ENCODE measurements at regions not wholly inside any gene's neighbourhood (a gene's known extent, or its start where the extent isn't known, plus 50 kb on each side); places are given as distances from the start of the nearest gene placed in this dataset.

DNA sequence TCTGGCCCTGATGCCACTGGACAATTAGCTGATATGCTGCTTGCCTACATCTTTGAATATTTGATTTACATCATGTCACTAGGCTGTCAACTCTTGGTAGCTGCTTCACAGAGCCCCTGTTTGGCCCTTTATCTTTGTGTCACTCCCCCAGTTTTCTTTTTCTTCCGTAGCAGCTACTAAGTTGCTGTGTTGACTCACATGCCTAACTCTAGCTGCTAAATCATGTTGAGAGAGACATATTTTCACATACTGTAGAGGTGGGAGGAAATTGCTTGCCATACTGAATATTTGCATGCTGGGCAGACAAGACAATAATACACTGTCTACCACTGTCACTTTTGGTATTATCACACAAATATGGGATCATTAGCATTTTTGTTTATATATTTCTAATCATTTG, 147.1 kb upstream of the NOVA1 start:
- TF ChIP-seq, protein P1, sequence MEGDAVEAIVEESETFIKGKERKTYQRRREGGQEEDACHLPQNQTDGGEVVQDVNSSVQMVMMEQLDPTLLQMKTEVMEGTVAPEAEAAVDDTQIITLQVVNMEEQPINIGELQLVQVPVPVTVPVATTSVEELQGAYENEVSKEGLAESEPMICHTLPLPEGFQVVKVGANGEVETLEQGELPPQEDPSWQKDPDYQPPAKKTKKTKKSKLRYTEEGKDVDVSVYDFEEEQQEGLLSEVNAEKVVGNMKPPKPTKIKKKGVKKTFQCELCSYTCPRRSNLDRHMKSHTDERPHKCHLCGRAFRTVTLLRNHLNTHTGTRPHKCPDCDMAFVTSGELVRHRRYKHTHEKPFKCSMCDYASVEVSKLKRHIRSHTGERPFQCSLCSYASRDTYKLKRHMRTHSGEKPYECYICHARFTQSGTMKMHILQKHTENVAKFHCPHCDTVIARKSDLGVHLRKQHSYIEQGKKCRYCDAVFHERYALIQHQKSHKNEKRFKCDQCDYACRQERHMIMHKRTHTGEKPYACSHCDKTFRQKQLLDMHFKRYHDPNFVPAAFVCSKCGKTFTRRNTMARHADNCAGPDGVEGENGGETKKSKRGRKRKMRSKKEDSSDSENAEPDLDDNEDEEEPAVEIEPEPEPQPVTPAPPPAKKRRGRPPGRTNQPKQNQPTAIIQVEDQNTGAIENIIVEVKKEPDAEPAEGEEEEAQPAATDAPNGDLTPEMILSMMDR (IDR thresholded peaks at IDR 0.05; ENCODE audit: low read depth, low read length), result no peak
- H3K36me3 ChIP-seq, result no peaks in the 10 kb centered on the region
- H3K4me3 ChIP-seq (ENCODE audit: low read depth, low read length), result no peak overlapping the region
- DNase-seq, result no peak
- no peaks in the 10 kb centered on the region for H3K9me3 ChIP-seq
- no peaks in the 10 kb centered on the region for H3K4me1 ChIP-seq
- H3K27me3 ChIP-seq, result no peaks in the 10 kb centered on the region

DNA sequence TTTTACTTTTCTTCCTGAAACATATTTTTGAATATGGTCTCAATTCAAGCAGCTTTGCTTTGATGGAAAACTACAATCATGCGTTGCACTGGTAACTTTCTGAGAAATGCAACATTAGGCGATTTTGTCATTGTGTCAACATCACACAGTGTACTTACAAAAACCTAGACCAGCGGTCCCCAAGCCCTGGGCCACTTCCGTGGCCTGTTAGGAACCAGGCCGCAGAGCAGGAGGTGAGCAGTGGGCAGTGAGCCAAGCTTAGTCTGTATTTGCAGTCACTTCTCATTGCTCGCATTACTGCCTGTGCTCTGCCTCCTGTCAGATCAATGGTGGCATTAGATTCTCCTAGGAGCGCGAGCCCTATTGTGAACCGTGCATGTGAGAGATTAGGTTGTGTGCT, 163.7 kb upstream of the NOVA1 start:
- Histone ChIP-seq H3K9me3 (no peaks in the 10 kb centered on the region), H3K4me1 (no peaks in the 10 kb centered on the region), H3K27me3 (no peaks in the 10 kb centered on the region), H3K4me3 (ENCODE audit: low read depth, low read length) (no peak overlapping the region), H3K36me3 (no peaks in the 10 kb centered on the region)
- TF ChIP-seq, protein P1 (IDR thresholded peaks at IDR 0.05; ENCODE audit: low read depth, low read length), result no peak
- no peak for DNase-seq

DNA sequence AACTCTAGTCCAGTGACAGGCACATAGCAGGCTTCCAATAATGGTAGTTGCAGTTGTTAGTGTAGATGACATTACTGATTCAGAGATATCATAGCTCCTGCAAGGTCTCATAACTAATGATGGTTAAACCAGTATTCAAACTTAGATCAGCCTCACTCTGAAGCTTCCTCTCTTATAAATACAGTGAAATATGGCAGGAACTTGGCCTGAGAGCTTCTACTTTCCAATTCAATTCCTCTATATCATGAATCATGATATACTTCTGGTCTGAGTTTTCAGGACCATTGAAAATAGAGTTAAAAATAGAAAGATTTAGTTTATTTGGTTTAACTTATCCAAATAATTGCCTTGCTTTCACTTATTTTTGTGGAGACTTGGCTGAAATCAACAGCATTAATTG, 167.5 kb upstream of the NOVA1 start:
- TF ChIP-seq, protein P1 (IDR thresholded peaks at IDR 0.05; ENCODE audit: low read depth, low read length), result no peak
- DNase-seq, result no peak
- H3K27me3 ChIP-seq, result no peaks in the 10 kb centered on the region
- H3K36me3 ChIP-seq, result no peaks in the 10 kb centered on the region
- H3K4me3 ChIP-seq (ENCODE audit: low read depth, low read length), result no peak overlapping the region
- no peaks in the 10 kb centered on the region for H3K9me3 ChIP-seq
- H3K4me1 ChIP-seq, result no peaks in the 10 kb centered on the region

DNA sequence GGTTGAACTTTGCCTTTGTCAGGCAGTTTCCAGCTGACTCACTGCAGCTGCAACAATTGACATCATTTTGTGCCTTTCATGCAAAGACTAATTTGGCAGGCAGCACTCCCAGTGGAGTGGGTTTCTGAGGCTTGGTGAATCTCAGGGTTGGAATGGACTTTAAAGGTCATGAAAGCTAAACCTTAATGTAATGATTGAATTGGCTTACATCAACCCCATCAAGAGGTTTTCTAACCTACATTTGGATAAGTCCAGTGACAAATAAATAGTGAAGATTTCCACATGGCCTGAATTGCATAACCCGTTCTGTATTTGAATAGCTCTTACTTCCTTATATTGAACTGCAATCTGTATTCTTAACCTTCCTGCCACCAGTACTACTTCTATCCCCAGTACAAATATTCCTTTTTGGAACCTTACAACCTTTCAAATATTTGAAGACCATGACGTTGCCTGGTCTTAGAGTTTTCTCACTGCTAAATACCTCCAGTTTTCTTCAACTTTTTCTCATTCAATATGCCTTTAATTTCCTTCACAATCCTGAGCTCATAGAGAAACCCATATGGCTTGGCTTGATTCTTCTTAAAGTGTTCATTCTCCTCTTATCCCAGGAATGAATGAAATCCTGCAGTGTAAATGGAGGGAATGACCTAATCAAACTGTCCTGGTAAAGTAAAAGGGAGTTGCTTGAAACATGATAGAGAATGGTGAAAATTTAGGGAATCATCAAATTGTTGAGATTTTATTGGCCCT, 168.1 kb upstream of the NOVA1 start:
- Histone ChIP-seq H3K9me3 (no peaks in the 10 kb centered on the region), H3K27me3 (no peaks in the 10 kb centered on the region), H3K4me3 (ENCODE audit: low read depth, low read length) (no peak overlapping the region), H3K36me3 (no peaks in the 10 kb centered on the region), H3K4me1 (no peaks in the 10 kb centered on the region)
- no peak for DNase-seq
- TF ChIP-seq, protein P1 (IDR thresholded peaks at IDR 0.05; ENCODE audit: low read depth, low read length), result no peak

DNA sequence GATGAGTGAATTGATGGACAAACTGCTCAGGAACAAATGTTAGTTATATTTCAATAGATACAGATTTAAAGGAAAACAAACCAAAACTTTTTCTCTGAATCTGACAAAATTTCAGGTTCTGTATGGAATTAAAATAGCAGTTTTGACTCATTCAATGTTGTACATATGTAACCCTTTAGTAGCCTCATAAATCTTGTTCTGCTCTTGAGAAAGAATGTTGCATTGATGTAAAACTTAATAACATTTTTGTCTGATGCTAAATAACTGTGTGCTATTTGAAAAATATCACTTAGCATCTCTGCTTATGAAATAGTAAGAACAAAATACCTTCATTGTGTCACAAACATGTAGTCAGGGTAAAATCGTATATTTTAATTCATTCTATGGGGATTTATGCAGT, 168.9 kb upstream of the NOVA1 start:
- no peak for DNase-seq
- Histone ChIP-seq H3K36me3 (no peaks in the 10 kb centered on the region), H3K4me1 (no peaks in the 10 kb centered on the region), H3K4me3 (ENCODE audit: low read depth, low read length) (no peak overlapping the region), H3K9me3 (no peaks in the 10 kb centered on the region), H3K27me3 (no peaks in the 10 kb centered on the region)
- TF ChIP-seq, protein P1 (IDR thresholded peaks at IDR 0.05; ENCODE audit: low read depth, low read length), result no peak

DNA sequence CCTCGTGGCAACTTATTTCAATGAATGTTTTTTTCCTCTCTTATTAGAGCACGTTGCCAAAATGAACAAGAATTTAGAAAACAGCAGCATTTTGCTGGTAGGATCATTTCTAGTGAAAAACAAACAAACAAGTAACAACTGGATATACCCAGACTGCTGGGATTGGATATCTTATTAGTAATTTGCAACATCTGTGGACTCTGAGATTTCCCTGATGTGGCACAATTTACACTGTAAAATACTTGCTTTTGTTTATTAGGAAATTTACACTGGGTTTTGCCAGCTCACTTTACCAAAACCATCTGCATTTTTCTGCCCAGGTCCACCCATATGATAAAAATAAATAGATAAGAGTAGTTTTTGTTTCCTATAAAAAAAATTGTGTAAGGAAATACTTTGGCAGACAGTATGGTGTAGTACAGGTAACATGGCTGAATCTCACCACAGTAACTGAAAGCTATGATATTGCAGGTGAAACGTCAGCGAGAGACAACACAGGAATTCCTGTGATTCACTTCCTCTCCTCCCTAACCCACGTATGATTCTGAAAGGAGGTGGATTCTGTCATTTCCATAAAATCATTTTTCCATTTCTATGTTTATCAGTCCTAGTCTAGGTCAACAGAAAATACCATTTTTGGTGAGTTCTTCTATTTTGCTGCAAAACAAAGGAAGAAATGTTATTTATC, 176.2 kb upstream of the NOVA1 start:
- H3K4me3 ChIP-seq (ENCODE audit: low read depth, low read length), result no peak overlapping the region
- no peaks in the 10 kb centered on the region for H3K4me1 ChIP-seq
- no peaks in the 10 kb centered on the region for H3K27me3 ChIP-seq

More for the DNA sequence above, 176.2 kb upstream of the NOVA1 start:
- Histone ChIP-seq H3K36me3 (no peaks in the 10 kb centered on the region), H3K9me3 (no peaks in the 10 kb centered on the region)
- TF ChIP-seq, protein P1 (IDR thresholded peaks at IDR 0.05; ENCODE audit: low read depth, low read length), result no peak
- DNase-seq, result no peak
